HL-60 (cell line): ENCODE measurements at regions not wholly inside any gene's neighbourhood (a gene's known extent, or its start where the extent isn't known, plus 50 kb on each side); places are given as distances from the start of the nearest gene placed in this dataset.

Experiments
- DNase-seq, 2 experiments: peaks; one replicate each; pipeline ENCODE4 v3.0.0-alpha.2; 2010 to 2020; ENCODE audit warnings: low read depth in 1 of 2, low spot score in 1 of 2
- H3K27ac ChIP-seq: fragments of 250-450 bp; sonication (Bioruptor Pico); replicated peaks from 2 replicates; pipeline ENCODE4 v1.5.1; 2020; ENCODE audit warnings: mild to moderate bottlenecking, moderate library complexity
- H3K27me3 ChIP-seq: fragments of 250-450 bp; sonication (Bioruptor Pico); 2 replicates; pipeline ENCODE4 v1.5.1; 2021; ENCODE audit warnings: mild to moderate bottlenecking, moderate library complexity; ENCODE audit not compliant: insufficient read depth, poor library complexity, severe bottlenecking
- H3K4me3 ChIP-seq: replicated peaks from 2 replicates; pipeline ENCODE4 v1.5.1; 2011; ENCODE audit warnings: mild to moderate bottlenecking, control low read depth, low read length; ENCODE audit not compliant: insufficient read depth
- GABPA ChIP-seq: IDR thresholded peaks from 2 replicates; pipeline ENCODE4 v1.6.1; 2012; ENCODE audit warnings: low read depth
- POLR2AphosphoS5 ChIP-seq: IDR thresholded peaks from 2 replicates; pipeline ENCODE4 v1.6.1; 2012; ENCODE audit warnings: low read depth
- SPI1 ChIP-seq: IDR thresholded peaks from 2 replicates; pipeline ENCODE4 v1.6.1; 2012; ENCODE audit warnings: low read depth, mild to moderate bottlenecking, borderline replicate concordance
- TF ChIP-seq, protein P1 (sequence below): IDR thresholded peaks from one replicate; pipeline ENCODE4 v1.5.1; 2011; ENCODE audit warnings: low read length, control low read depth, inconsistent platforms; ENCODE audit not compliant: insufficient read depth
- TF ChIP-seq, protein P2 (sequence below): IDR thresholded peaks from 2 replicates; pipeline ENCODE4 v1.6.1; 2012; ENCODE audit warnings: low read depth; ENCODE audit not compliant: insufficient replicate concordance

DNA sequence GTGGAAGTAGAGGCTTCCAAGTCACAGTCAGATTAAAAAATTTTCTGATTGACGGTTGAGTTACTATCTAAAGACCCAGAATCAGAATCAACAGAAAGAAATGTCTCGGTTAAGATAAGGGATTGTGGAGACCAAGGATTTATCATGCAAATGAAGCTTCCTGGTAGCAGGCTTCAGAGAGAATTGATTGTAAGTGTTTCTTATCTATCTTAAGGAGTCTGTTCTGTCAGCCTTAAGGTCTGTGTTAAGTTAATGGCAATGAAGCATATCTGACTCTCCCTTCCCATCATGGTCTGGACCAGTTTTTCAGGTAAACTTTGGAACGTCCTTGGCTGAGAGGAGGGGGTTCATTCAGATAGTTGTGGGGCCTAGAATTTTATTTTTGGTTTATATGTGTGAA lies 780.2 kb downstream of the FAM133A start:
- no peak for DNase-seq
- H3K27me3 ChIP-seq = no peaks in the 10 kb centered on the region
- no peak overlapping the region for H3K4me3 ChIP-seq
- no peak overlapping the region for H3K27ac ChIP-seq
- TF ChIP-seq, protein P1, sequence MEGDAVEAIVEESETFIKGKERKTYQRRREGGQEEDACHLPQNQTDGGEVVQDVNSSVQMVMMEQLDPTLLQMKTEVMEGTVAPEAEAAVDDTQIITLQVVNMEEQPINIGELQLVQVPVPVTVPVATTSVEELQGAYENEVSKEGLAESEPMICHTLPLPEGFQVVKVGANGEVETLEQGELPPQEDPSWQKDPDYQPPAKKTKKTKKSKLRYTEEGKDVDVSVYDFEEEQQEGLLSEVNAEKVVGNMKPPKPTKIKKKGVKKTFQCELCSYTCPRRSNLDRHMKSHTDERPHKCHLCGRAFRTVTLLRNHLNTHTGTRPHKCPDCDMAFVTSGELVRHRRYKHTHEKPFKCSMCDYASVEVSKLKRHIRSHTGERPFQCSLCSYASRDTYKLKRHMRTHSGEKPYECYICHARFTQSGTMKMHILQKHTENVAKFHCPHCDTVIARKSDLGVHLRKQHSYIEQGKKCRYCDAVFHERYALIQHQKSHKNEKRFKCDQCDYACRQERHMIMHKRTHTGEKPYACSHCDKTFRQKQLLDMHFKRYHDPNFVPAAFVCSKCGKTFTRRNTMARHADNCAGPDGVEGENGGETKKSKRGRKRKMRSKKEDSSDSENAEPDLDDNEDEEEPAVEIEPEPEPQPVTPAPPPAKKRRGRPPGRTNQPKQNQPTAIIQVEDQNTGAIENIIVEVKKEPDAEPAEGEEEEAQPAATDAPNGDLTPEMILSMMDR = no peak
- TF ChIP-seq, protein P2, sequence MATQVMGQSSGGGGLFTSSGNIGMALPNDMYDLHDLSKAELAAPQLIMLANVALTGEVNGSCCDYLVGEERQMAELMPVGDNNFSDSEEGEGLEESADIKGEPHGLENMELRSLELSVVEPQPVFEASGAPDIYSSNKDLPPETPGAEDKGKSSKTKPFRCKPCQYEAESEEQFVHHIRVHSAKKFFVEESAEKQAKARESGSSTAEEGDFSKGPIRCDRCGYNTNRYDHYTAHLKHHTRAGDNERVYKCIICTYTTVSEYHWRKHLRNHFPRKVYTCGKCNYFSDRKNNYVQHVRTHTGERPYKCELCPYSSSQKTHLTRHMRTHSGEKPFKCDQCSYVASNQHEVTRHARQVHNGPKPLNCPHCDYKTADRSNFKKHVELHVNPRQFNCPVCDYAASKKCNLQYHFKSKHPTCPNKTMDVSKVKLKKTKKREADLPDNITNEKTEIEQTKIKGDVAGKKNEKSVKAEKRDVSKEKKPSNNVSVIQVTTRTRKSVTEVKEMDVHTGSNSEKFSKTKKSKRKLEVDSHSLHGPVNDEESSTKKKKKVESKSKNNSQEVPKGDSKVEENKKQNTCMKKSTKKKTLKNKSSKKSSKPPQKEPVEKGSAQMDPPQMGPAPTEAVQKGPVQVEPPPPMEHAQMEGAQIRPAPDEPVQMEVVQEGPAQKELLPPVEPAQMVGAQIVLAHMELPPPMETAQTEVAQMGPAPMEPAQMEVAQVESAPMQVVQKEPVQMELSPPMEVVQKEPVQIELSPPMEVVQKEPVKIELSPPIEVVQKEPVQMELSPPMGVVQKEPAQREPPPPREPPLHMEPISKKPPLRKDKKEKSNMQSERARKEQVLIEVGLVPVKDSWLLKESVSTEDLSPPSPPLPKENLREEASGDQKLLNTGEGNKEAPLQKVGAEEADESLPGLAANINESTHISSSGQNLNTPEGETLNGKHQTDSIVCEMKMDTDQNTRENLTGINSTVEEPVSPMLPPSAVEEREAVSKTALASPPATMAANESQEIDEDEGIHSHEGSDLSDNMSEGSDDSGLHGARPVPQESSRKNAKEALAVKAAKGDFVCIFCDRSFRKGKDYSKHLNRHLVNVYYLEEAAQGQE = no peak
- TF ChIP-seq GABPA = no peak
- TF ChIP-seq POLR2AphosphoS5 = no peak
- TF ChIP-seq SPI1 = no peak

DNA sequence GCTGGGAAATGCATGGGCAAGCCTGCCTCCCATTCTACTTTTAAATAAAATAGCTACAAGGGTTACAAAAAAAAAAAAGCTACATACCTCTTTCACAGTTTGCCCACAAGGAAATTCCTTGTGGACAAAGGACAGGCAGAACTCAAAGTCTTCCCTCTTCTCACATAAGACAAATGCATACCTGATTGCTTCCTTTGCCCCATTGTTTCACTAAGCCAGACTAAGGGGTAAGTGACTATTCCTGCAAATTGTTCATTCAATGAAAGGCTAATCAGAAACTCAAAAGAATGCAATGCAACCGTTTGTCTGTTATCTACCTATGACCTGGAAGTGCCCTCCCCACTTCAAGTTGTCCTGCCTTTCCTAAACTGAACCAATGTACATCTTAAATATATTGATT lies 780.6 kb downstream of the FAM133A start:
- DNase-seq = no peak
- H3K27me3 ChIP-seq = no peaks in the 10 kb centered on the region
- H3K4me3 ChIP-seq = no peak overlapping the region
- no peak overlapping the region for H3K27ac ChIP-seq
- TF ChIP-seq, protein P1 = no peak
- TF ChIP-seq, protein P2 = no peak
- TF ChIP-seq SPI1 (no peak), POLR2AphosphoS5 (no peak), GABPA (no peak)

DNA sequence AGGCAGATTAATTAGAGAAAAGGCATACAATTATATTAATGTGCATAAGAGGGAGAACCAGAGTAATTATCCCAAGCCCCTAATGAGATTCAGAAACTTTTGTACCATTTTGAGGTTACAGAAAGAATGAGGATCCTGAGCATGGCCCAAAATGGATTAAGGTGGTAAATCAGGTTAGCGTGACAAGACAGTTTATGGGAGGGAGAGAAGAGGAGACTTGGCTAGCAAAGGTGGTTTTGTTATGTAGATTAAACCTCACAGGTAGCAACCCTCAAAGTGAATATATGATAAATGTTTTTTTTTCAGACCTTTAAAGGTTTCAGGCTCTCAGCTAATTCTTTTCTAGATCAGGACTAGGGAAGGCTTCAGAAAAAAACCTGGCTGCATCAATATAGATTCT lies 781.8 kb downstream of the FAM133A start:
- Histone ChIP-seq H3K27ac (no peak overlapping the region), H3K4me3 (no peak overlapping the region), H3K27me3 (no peaks in the 10 kb centered on the region)
- DNase-seq = no peak
- TF ChIP-seq GABPA = no peak
- no peak for TF ChIP-seq SPI1
- no peak for TF ChIP-seq POLR2AphosphoS5
- TF ChIP-seq, protein P2 = no peak
- TF ChIP-seq, protein P1 = no peak
